ENCODE measurements at regions not wholly inside any gene's neighbourhood (a gene's known extent, or its start where the extent isn't known, plus 50 kb on each side); places are given as distances from the start of the nearest gene placed in this dataset.

DNA sequence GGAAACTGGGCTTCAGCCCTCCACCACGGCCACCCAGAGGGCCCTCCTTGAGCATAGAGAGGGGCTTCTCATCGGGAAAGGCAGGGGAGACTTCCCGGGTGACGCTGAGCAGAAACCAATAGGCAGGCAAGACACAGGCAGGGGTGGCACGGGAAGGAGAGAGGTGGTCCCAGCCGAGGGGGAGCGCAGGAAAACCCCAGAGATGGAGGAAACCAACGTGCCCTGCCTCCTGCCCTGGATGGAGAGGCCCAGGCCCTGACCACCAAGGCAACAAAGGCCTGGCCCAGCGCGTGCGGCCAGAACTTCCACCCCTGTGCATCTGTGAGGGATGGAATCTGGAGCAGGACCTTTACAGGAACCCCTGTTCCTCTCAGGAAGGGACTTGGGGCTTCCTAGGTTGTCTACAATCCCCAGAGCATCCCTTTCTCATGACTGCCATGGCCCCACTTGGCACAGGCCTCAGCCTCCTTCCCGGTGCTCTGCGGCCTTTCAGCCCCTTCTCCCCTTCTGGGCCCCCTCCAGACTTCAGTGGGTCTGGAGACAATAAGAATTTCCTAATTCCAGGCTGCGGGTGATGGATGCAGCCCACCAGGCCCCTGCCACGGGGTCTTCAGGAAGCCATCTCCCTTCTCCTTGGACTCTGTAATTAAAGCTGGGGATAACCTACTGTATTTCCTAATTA lies 137.0 kb upstream of the RET start:
- DNase-seq (ENCODE audit: low read depth) = no peak
- H3K27me3 ChIP-seq (ENCODE audit: insufficient read depth, low read length) = no peaks in the 10 kb centered on the region

DNA sequence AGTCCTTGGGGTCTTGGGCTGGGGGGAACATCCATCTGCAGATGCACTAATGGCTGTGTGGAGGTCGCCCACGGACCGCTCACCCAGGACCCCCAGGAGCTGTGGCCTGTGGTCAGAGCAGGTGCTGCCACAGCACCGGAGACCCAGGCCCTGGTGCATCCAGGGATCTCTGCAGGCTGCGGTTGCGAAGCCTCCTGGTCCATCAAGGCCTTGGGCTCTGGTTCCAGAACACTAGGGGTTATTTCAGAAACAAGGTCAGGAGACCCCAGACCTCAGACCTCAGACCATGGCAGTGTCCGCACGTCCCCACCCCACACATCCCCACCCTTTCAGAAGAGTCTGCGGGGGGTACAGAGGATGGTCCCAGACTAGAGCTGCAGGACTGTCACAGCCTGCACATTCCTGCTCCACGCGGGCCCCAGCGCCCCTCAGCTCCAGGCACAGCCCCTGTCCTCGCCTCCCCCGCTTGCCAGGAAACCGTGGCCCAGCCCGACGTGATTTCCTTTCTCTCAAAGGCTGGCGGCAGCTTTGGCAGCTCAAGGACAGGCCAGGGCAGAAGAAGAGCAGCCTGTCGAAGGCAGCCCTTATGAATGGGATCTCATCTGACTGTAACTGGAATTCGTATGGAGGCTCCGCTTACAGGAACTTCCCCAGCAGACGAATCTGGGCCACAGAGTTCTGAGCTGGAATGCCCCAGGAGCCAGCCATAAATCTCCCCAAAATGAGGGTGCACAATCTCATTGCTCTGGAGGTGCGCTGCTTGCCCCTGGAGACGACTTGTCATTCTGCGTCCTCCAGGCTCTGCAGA lies 136.2 kb upstream of the RET start:
- no peak overlapping the region for H3K4me3 Mint-ChIP-seq (ENCODE audit: unreplicated experiment)
- H3K27me3 Mint-ChIP-seq (ENCODE audit: low read depth, unreplicated experiment) = peaks cover 53% of the 10 kb centered on the region
- TF ChIP-seq, protein P1, sequence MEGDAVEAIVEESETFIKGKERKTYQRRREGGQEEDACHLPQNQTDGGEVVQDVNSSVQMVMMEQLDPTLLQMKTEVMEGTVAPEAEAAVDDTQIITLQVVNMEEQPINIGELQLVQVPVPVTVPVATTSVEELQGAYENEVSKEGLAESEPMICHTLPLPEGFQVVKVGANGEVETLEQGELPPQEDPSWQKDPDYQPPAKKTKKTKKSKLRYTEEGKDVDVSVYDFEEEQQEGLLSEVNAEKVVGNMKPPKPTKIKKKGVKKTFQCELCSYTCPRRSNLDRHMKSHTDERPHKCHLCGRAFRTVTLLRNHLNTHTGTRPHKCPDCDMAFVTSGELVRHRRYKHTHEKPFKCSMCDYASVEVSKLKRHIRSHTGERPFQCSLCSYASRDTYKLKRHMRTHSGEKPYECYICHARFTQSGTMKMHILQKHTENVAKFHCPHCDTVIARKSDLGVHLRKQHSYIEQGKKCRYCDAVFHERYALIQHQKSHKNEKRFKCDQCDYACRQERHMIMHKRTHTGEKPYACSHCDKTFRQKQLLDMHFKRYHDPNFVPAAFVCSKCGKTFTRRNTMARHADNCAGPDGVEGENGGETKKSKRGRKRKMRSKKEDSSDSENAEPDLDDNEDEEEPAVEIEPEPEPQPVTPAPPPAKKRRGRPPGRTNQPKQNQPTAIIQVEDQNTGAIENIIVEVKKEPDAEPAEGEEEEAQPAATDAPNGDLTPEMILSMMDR (IDR thresholded peaks at IDR 0.05; ENCODE audit: insufficient read depth, low read depth, low read length) = no peak
- TF ChIP-seq EZH2 (IDR thresholded peaks at IDR 0.05; ENCODE audit: insufficient read depth, low read length) = no peak
- no peak overlapping the region for H3K4me2 ChIP-seq (ENCODE audit: low read length)
- H3K27ac ChIP-seq (ENCODE audit: low read depth, low read length) = no peak overlapping the region
- no peak for DNase-seq (ENCODE audit: low read depth)
- no peak overlapping the region for H3K27ac Mint-ChIP-seq (ENCODE audit: unreplicated experiment)
- H3K79me2 ChIP-seq (ENCODE audit: insufficient read depth, low read length) = no peaks in the 10 kb centered on the region
- H3K4me1 Mint-ChIP-seq (ENCODE audit: low read depth, unreplicated experiment) = no peaks in the 10 kb centered on the region
- H2AFZ ChIP-seq (ENCODE audit: low read depth, low read length) = no peak overlapping the region
- H3K9me3 Mint-ChIP-seq (ENCODE audit: unreplicated experiment) = no peaks in the 10 kb centered on the region
- H3K4me3 ChIP-seq (ENCODE audit: insufficient read depth, low read depth, low read length) = no peak overlapping the region
- no peaks in the 10 kb centered on the region for H3K36me3 ChIP-seq (ENCODE audit: insufficient read depth, low read length)
- no peaks in the 10 kb centered on the region for H4K20me1 ChIP-seq (ENCODE audit: insufficient read depth, low read length)
- H3K27me3 ChIP-seq (ENCODE audit: insufficient read depth, low read length) = no peaks in the 10 kb centered on the region
- H3K9ac ChIP-seq (ENCODE audit: low read length) = no peak overlapping the region
- no peaks in the 10 kb centered on the region for H3K4me1 ChIP-seq (ENCODE audit: insufficient read depth, low read length)
- H3K9me3 ChIP-seq (ENCODE audit: insufficient read depth, low read depth, low read length) = no peaks in the 10 kb centered on the region
- no peaks in the 10 kb centered on the region for H3K36me3 Mint-ChIP-seq (ENCODE audit: low read depth, unreplicated experiment)
- no peak for FAIRE-seq

More for the DNA sequence above, 137.0 kb upstream of the RET start:
- no peak for FAIRE-seq
- H3K4me1 ChIP-seq (ENCODE audit: insufficient read depth, low read length) = no peaks in the 10 kb centered on the region
- no peak overlapping the region for H3K4me2 ChIP-seq (ENCODE audit: low read length)
- H3K36me3 ChIP-seq (ENCODE audit: insufficient read depth, low read length) = no peaks in the 10 kb centered on the region
- no peaks in the 10 kb centered on the region for H3K9me3 ChIP-seq (ENCODE audit: insufficient read depth, low read depth, low read length)
- Mint-ChIP-seq H3K27me3 (ENCODE audit: low read depth, unreplicated experiment) (peaks cover 62% of the 10 kb centered on the region), H3K9me3 (ENCODE audit: unreplicated experiment) (no peaks in the 10 kb centered on the region), H3K36me3 (ENCODE audit: low read depth, unreplicated experiment) (no peaks in the 10 kb centered on the region), H3K27ac (ENCODE audit: unreplicated experiment) (no peak overlapping the region), H3K4me3 (ENCODE audit: unreplicated experiment) (no peak overlapping the region), H3K4me1 (ENCODE audit: low read depth, unreplicated experiment) (no peaks in the 10 kb centered on the region)
- H3K9ac ChIP-seq (ENCODE audit: low read length) = no peak overlapping the region
- H2AFZ ChIP-seq (ENCODE audit: low read depth, low read length) = no peak overlapping the region
- no peak for TF ChIP-seq EZH2 (IDR thresholded peaks at IDR 0.05; ENCODE audit: insufficient read depth, low read length)
- TF ChIP-seq, protein P1 (IDR thresholded peaks at IDR 0.05; ENCODE audit: insufficient read depth, low read depth, low read length) = no peak
- H3K79me2 ChIP-seq (ENCODE audit: insufficient read depth, low read length) = no peaks in the 10 kb centered on the region
- no peaks in the 10 kb centered on the region for H4K20me1 ChIP-seq (ENCODE audit: insufficient read depth, low read length)
- H3K27ac ChIP-seq (ENCODE audit: low read depth, low read length) = no peak overlapping the region
- H3K4me3 ChIP-seq (ENCODE audit: insufficient read depth, low read depth, low read length) = no peak overlapping the region

DNA sequence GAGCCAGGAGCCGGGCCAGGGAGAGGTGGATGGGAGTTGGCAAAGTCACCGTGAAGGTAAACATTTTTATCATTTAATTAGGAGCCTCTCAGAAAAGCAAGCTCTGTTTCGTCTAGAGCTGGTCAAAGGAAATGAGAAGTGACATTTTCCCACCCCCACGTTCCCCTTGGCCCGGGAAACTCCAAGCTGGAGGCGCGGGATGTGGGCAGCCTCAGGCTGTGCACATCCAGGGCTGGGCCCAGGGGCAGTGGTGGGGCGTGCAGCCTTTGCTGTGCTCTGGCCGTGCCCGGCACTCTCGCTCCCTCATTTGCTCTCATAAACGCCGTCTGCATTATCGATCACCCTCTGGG lies 135.6 kb upstream of the RET start:
- peaks cover 53% of the 10 kb centered on the region for H3K27me3 Mint-ChIP-seq (ENCODE audit: low read depth, unreplicated experiment)
- no peak for FAIRE-seq
- Histone ChIP-seq H3K36me3 (ENCODE audit: insufficient read depth, low read length) (no peaks in the 10 kb centered on the region), H3K27ac (ENCODE audit: low read depth, low read length) (no peak overlapping the region), H3K9me3 (ENCODE audit: insufficient read depth, low read depth, low read length) (no peaks in the 10 kb centered on the region), H2AFZ (ENCODE audit: low read depth, low read length) (no peak overlapping the region), H3K9ac (ENCODE audit: low read length) (no peak overlapping the region), H3K27me3 (ENCODE audit: insufficient read depth, low read length) (no peaks in the 10 kb centered on the region), H4K20me1 (ENCODE audit: insufficient read depth, low read length) (no peaks in the 10 kb centered on the region), H3K79me2 (ENCODE audit: insufficient read depth, low read length) (no peaks in the 10 kb centered on the region), H3K4me3 (ENCODE audit: insufficient read depth, low read depth, low read length) (no peak overlapping the region), H3K4me2 (ENCODE audit: low read length) (no peak overlapping the region), H3K4me1 (ENCODE audit: insufficient read depth, low read length) (no peaks in the 10 kb centered on the region)
- no peaks in the 10 kb centered on the region for H3K9me3 Mint-ChIP-seq (ENCODE audit: unreplicated experiment)
- H3K27ac Mint-ChIP-seq (ENCODE audit: unreplicated experiment) = no peak overlapping the region
- TF ChIP-seq, protein P1 (IDR thresholded peaks at IDR 0.05; ENCODE audit: insufficient read depth, low read depth, low read length) = no peak
- TF ChIP-seq EZH2 (IDR thresholded peaks at IDR 0.05; ENCODE audit: insufficient read depth, low read length) = no peak
- no peak overlapping the region for H3K4me3 Mint-ChIP-seq (ENCODE audit: unreplicated experiment)
- DNase-seq (ENCODE audit: low read depth) = no peak
- H3K36me3 Mint-ChIP-seq (ENCODE audit: low read depth, unreplicated experiment) = no peaks in the 10 kb centered on the region
- no peaks in the 10 kb centered on the region for H3K4me1 Mint-ChIP-seq (ENCODE audit: low read depth, unreplicated experiment)

Measured in astrocyte (in vitro differentiated cells and primary cell).